ENCODE measurements at regions not wholly inside any gene's neighbourhood (a gene's known extent, or its start where the extent isn't known, plus 50 kb on each side); places are given as distances from the start of the nearest gene placed in this dataset.

- no peak for TF ChIP-seq EZH2 (IDR thresholded peaks at IDR 0.05; ENCODE audit: borderline replicate concordance, insufficient read depth, low read depth, low read length, poor library complexity, severe bottlenecking)
- TF ChIP-seq CTCF (IDR thresholded peaks at IDR 0.05) = no peak
Observed at GRCh38 chr12:3967556-3968160, 94.5 kb upstream of the PARP11 start.
